ENCODE measurements at regions not wholly inside any gene's neighbourhood (a gene's known extent, or its start where the extent isn't known, plus 50 kb on each side); places are given as distances from the start of the nearest gene placed in this dataset.

DNA sequence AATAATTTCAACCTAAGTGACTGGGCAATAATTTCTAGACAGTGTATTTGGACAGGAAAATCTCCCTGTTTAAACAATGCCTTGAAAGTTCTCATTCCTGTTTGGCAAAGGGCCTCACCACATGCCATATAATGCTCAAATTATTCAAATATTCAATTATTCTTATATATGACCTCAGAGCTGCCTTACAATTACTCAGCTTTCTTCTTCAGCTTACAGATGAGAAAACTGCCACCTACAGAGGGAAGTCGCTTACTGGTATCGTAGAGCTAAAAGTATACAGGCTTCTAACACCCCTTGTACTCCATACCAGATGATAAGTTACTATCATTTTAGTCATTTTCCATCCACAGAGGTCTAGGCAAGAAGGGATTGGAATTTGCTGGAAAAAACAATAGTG is 830.3 kb downstream of the BRINP1 start:
- Histone ChIP-seq H3K27ac (ENCODE audit: insufficient read length, low read depth, low read length) (no peak overlapping the region), H2BK20ac (ENCODE audit: low read depth, low read length, poor library complexity, severe bottlenecking) (no peak overlapping the region), H3K27me3 (ENCODE audit: insufficient read depth, low read length) (no peaks in the 10 kb centered on the region), H3K4me2 (ENCODE audit: insufficient read depth, insufficient read length, low read length) (no peak overlapping the region), H3K4ac (ENCODE audit: low read depth, low read length) (no peak overlapping the region), H2AK5ac (ENCODE audit: insufficient read length, low read length) (no peak overlapping the region), H4K91ac (ENCODE audit: insufficient read length, low read depth, low read length) (no peak overlapping the region), H3T11ph (ENCODE audit: low read length) (no peak overlapping the region), H2BK15ac (ENCODE audit: low read depth, low read length) (no peak overlapping the region), H3K23ac (ENCODE audit: insufficient read length, low read depth, low read length) (no peak overlapping the region), H4K5ac (ENCODE audit: insufficient read length, low read depth, low read length) (no peak overlapping the region), H4K8ac (replicated peaks; ENCODE audit: insufficient read length, low read depth, low read length) (no peak overlapping the region), H3K79me2 (ENCODE audit: insufficient read depth, low read length) (no peaks in the 10 kb centered on the region), H3K9me3 (ENCODE audit: control insufficient read depth, low read depth, low read length) (no peaks in the 10 kb centered on the region), H3K9ac (ENCODE audit: extremely low read depth, insufficient read length, low read length) (no peak overlapping the region), H3K14ac (ENCODE audit: insufficient read depth, low read length) (no peak overlapping the region), H2BK120ac (ENCODE audit: low read depth, low read length, poor library complexity, severe bottlenecking) (no peak overlapping the region), H3K56ac (ENCODE audit: insufficient read length, low read depth, low read length) (no peak overlapping the region), H2BK5ac (ENCODE audit: insufficient read length, low read length) (no peak overlapping the region), H3K23me2 (ENCODE audit: insufficient read length, low read depth, low read length, poor library complexity, severe bottlenecking) (no peaks in the 10 kb centered on the region), H3K79me1 (ENCODE audit: insufficient read depth, low read depth, low read length, poor library complexity, severe bottlenecking) (no peaks in the 10 kb centered on the region), H3K4me1 (ENCODE audit: insufficient read depth, low read length) (no peaks in the 10 kb centered on the region), H3K18ac (ENCODE audit: insufficient read length, low read depth, low read length) (no peak overlapping the region), H2BK12ac (ENCODE audit: insufficient read length, low read depth, low read length) (no peak overlapping the region), H4K20me1 (ENCODE audit: control insufficient read depth, insufficient read depth, insufficient read length) (no peaks in the 10 kb centered on the region), H2AFZ (ENCODE audit: low read length) (no peak overlapping the region)
- no peaks in the 10 kb centered on the region for H3K36me3 Mint-ChIP-seq (ENCODE audit: insufficient read depth in 1 of 3, low read depth in 3 of 3)
- no CpG with 5 or more reads among the region's 2 CpGs for WGBS (ENCODE audit: extremely low coverage, insufficient read length, low lambda C conversion rate)
- peaks cover 0 to 3% of the 10 kb centered on the region in 2 experiments; a peak in 1 of 4 replicates for H3K4me1 Mint-ChIP-seq
- no peak overlapping the region for H3K27ac Mint-ChIP-seq
- H3K9me3 Mint-ChIP-seq = no peaks in the 10 kb centered on the region
- H3K4me3 Mint-ChIP-seq = no peak overlapping the region
- TF ChIP-seq, protein P1, sequence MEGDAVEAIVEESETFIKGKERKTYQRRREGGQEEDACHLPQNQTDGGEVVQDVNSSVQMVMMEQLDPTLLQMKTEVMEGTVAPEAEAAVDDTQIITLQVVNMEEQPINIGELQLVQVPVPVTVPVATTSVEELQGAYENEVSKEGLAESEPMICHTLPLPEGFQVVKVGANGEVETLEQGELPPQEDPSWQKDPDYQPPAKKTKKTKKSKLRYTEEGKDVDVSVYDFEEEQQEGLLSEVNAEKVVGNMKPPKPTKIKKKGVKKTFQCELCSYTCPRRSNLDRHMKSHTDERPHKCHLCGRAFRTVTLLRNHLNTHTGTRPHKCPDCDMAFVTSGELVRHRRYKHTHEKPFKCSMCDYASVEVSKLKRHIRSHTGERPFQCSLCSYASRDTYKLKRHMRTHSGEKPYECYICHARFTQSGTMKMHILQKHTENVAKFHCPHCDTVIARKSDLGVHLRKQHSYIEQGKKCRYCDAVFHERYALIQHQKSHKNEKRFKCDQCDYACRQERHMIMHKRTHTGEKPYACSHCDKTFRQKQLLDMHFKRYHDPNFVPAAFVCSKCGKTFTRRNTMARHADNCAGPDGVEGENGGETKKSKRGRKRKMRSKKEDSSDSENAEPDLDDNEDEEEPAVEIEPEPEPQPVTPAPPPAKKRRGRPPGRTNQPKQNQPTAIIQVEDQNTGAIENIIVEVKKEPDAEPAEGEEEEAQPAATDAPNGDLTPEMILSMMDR (conservative IDR thresholded peaks at IDR 0.05) = no peak
- no peak for DNase-seq
- H3K27me3 Mint-ChIP-seq (ENCODE audit: low read depth) = no peaks in the 10 kb centered on the region

All from H9 (cell line).